UCSD-AML1 (cell line): ENCODE measurements at regions not wholly inside any gene's neighbourhood (a gene's known extent, or its start where the extent isn't known, plus 50 kb on each side); places are given as distances from the start of the nearest gene placed in this dataset.
"Not testable (repeated sequence)": the region's sequence is repeated elsewhere in the genome, so short reads cannot be mapped to it uniquely, and the experiment has no call there.

Source experiments
- DNase-seq: peaks from one replicate; lab custom pipeline; 2025; ENCODE audit not compliant: unreplicated experiment; lab: John Stamatoyannopoulos, UW

DNA sequence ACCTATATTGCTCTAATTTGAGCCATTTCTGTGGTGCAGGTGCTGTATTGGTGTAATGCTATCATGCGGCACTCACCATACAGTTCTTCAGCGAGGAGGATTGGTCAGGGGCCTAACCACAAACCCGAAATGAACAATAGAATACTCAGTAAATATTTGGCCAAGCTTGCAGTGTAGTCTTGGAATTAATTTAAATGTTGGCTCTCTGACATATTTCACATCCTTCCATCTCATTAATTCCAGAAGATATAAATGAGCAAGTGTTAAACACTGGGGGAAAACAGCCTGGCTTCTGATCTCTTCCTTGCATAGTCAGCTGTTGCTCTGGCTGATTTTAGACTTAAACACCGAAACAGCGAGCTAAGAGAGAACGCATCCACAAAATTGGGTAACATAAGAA, 663.1 kb upstream of the GHITM start:
- DNase-seq: no peak

DNA sequence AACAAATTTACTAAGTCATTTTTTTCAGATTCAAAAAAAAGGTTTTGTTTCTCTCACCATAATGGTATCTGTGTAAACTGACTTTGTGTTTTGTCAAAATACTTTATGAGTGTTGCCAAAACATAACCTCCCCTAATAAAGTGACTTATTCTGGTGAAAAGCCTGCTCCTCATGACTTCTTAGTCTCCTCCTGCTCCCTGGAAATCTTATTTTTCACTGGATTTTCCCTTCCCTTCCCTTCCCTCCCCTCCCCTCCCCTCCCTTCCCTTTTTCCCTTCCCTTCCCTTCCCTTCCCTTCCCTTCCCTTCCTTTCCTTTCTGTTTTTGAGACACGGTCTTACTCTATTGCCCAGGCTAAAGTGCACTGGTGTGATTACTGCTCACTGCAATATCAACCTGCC, 650.1 kb upstream of the GHITM start:
- DNase-seq: no peak

DNA sequence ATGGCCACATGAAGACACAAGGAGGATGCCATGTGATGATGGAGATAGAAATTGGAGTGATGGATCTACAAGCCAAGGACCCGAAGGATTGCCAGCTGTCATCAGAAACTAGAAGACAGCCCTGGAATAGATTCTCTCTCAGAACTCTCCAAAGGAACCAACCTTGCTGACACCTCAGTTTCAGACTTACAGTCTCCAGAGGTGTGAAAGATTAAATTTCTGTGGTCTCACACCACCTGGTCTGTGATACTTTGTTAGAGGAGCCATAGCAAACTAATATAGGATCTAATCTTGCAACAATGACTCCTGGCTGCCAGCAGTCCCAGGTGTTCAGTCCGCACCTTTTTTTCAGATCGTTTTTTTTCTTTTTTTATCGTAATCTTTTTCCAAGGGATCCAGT, 647.3 kb upstream of the GHITM start:
- no peak for DNase-seq

DNA sequence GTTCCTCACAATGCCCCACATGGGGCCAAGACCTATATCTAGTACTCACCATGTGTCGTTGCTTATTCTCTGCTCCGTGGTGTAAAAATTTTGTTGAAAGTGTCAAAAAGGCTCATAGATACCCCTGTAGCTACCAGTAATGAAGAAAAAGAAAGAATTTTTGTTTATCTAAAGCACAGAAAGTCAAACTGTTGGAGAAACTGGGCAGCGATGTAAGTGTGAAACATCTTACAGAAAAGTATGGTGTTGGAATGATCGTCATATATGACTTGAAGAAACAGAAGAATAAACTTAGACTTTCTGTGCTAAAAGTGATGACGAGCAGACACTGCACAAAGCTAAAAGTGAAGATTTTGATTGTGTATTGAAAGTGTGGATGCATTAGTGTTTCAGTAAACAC, 626.6 kb upstream of the GHITM start:
- DNase-seq: no peak

- DNase-seq: no peak
These were observed 624.3 kb upstream of the GHITM start for GRCh38 chr10:83515001-83515400.

- DNase-seq: no peak
These were observed 622.5 kb upstream of the GHITM start for GRCh38 chr10:83516788-83517187.

- no peak for DNase-seq
These were observed 621.9 kb upstream of the GHITM start for GRCh38 chr10:83517456-83517855.

GRCh38 chr10:83518779-83519178, 620.5 kb upstream of the GHITM start:
- DNase-seq: no peak

GRCh38 chr10:83520386-83520785, 618.9 kb upstream of the GHITM start:
- not testable (repeated sequence) for DNase-seq

DNA sequence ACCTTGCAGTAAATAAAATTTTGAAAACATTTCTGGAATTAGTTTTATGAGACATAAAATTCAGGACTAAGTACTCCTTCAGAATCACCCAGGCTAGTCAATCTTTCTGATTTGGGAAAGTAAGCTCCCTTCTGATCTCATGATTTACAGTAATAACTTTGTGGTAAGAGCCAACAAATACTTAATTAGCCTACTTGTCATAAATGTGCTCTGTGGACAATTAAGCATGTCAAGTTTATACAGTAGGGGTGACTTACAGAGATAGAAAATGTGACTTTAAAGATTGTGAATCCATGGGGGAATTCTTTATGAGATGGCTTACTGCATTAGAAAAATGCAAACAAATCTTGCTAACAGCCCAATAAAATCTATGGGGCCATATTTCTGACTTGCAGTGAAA, 616.9 kb upstream of the GHITM start:
- DNase-seq: no peak

GRCh38 chr10:83522881-83523386, 616.4 kb upstream of the GHITM start:
- no peak for DNase-seq

DNA sequence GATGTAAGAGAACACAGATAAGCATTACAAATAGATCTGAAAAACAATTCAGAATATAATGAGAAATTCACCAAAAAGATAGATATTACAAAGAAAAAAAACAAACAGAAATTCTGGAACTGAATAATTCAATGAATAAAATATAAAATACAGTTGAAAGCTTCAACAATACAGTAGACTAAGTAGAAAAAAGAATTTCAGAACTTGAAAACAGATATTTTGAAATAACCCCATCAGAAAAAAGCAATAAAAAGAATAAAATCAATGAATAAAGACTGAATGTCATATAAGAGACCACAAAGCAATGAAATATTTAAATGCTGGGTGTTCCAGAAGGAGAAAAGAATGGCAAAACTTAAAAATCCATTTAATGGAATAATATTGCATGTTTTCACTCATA, 611.4 kb upstream of the GHITM start:
- no peak for DNase-seq

DNA sequence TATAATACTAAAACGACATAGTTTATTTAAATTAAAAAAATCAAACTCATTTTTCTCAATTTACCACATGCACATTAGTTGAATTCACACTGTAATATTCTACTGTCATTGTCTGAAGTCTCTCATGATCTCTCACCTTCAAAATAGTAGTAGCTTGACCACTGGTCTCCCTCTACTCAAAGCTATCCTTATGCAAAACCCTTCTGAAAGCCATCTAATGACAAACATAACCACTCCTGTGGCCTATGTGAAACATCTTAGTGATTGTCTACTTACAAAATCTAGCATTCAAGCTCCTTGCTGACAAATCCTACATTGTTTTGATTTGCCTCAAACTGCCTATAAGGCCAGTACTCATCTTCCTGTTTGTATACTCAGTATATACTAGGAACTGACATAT, 606.0 kb upstream of the GHITM start:
- DNase-seq: no peak

DNA sequence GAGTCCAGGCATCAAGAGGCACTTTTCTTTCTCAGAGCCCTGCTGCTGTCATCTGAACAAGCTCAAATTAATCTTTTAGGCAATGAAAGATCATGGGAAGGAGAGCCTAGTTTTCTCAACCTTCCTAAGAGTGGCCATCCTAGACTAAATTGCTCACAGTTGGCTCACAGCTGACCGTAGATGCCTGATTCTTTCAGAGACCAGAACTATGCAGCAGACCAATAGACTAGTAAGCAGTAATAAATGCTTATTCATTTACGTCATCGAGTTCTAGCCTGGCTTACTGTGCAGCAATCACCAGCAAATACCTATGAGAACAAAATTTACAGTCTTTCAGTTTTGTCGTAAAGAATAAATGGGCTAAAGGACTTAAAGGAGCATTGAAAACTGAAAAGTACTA, 602.9 kb upstream of the GHITM start:
- no peak for DNase-seq

- DNase-seq: no peak
These were observed 601.3 kb upstream of the GHITM start for GRCh38 chr10:83538047-83538446.

DNA sequence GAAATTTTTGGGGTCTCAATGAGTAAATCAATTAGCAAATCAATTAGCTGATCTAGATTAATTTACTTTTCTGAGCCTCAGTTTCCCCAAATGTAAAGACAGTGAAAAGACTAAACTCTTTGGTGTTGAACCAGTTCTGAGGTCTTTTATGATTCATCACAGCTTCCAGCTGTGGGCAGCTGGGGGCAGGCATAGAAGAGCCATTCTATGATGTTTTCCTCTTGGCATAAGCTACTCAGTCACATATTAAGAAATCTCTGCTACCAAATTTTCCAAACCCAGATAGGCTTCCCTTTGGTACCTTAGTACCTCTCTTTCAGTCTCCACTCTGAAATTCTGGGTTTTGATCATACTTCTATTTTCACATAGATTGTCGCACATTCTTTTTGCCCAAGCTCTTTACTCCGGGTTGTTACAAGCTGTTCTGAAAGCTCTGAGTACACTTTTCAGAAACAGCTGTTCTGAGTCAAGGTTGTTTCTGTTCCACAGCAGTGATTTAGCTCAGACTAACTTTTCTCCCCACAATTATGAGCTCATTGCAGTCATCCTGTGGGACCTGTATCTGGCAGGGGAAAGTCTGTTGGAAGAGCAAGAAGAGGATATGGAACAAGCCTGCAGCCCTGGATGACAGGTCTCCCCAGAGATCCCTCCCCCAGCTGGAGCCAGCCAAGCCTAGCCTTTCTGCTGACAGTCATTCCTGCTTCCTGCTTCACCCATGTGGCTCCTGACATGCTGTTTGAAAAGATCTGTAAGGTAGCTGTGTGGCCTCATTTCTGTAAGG, 599.6 kb upstream of the GHITM start:
- DNase-seq: no peak

- DNase-seq: no peak
These were observed 598.3 kb upstream of the GHITM start for GRCh38 chr10:83541046-83541445.

DNA sequence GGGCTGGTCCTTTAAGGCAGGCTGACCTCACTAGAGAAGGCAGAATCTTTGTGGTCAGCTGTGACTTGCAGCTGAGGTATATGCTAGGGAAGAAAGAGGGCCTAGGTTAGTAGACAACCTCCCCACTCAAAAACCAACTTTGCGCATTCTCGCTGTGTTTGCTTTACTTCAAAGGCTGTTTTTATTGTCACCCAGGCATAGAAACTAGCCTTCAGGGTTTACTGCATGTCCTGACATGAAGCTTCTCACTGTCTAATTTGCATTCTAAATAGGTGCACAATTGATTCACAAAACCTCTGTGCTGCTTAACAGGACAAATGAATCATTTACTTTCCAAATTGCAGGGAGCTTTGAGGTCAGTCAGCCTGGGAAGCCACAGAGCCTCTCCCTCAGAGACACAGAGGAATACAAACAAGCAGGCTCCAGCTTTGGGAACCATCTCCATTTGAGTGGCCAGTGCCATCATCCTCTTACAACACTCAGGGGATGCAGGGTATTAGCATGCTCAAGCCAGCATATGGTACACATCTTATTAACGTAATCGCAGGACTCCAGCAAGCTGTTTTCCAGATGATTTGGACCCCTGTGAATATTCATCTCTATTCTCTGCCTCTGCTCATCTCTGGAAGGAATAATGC, 596.4 kb upstream of the GHITM start:
- no peak for DNase-seq

DNA sequence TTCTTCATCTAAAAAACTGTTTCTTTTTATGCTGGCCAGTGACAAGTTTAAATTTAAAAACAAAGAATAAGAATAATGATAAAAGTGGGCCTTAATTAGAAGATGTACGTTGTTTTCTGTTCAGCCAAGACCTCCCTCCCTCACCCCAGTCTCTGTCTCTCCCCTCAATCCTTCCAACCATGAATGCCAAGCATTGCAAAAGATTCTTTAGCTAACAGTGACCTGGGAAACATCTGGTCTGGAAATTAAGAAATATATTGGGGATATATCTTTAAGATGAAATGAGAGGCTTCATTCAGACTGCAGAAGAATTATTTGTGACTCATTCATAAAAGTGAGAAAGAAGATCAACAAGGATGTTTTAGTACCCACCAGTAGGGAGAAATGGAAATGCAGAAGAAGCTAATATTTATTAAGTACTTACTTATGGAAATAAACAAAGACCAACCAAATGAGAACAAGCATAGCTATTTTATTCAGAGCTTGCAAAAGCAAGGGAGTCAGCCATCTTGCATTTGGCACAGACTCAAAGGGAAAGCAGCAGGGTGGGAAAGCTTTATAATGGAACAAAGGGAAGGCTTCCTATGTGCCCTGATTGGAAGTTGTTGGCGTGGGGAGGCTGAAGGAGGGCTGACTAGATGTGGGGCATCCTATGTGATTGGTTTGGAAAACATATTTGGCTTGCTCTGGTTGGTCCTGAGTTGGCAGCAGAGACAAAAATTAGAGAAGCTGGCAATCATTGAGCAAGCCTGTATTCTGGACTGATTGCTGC, 595.4 kb upstream of the GHITM start:
- DNase-seq: no peak

DNA sequence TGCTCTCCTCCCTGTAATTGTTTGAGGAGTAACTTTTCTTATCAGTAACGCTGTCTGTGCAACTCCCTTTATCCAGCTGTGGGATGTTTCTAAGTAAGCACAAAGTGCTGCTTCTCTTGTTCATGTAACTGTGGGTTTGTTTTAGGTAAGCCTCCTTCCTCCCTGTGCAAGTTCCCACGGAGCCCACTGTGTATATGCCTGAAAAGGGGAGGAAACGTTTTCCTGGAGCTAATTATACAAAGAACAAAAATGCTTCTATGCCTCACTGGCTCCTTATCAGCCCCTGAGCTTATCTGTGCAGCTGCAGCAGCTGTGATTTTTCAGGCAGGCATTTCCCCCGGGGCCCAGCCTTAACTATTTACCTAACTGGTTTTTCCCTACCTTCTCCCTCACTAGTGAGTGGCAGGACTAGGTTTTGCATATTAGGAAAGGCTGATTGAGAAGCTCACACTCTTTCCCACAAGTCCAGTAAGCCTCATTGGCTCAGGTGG, 593.4 kb upstream of the GHITM start:
- DNase-seq: no peak

GRCh38 chr10:83551190-83551589, 588.1 kb upstream of the GHITM start:
- DNase-seq: not testable (repeated sequence)

DNA sequence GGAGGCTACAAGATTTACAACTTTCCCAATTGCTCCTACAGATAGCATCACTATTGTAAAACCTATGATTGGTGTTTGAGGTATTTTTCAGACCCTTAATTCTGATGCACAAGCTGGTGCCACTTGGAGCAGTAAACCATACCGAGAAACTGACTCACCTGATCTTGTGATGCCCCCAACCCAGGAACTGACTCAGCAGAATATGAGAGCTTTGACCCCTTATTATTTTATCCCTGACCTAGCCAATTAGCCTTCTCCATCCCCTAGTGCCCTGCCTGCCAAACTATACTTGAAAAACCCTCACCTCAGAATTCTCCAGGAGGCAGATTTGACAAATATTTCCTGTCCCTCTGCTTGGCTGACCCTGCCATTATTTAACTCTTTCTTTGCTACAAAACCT, 585.9 kb upstream of the GHITM start:
- DNase-seq: no peak
